ENCODE measurements at regions not wholly inside any gene's neighbourhood (a gene's known extent, or its start where the extent isn't known, plus 50 kb on each side); places are given as distances from the start of the nearest gene placed in this dataset.

DNA sequence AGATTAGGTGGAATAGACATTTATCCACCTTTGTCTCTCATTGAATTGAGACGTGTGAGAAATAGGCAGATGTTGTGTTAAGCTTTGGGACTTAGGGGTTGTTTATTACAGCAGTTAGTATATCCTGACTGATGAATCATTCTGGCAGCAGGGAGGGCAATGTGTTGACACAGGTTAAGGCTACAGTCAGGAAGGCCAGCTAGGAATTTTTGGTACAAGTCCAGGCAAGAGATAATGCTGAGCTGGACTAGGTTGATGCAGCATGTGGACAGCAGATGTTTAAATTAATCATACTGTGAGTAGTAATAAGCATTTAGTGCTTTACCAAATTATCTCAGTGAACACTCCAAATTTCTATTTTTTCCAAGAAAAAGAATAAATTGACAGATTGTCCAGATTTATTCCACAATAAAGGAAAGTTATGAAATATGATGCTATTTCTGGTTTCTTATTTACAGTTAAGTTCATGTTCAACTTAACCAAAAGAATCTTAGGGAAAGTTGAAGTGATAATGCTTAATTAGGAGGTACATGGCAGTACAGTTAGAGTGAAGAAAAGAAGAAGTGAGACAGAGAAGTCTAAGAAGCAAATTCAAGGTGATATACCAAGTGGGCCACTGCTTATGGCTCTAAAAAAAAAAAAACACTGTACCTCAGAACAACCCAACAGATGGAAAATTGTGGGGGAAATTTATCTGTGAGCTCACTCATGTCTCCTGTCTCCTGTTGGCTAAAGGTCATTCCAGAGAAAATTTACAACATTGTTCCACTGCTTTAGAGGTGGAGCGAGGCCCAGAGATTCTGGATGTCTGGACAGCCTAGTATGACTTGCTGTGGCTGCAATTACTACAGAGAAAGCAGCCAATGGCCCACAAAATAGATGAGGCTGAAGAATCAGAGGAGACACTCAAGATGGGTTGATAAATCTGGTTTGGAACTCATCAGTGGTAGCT, 102.7 kb upstream of the C21orf91 start:
- no peak for TF ChIP-seq POLR2A (IDR thresholded peaks at IDR 0.05; ENCODE audit: insufficient read depth in 1 of 2, low read depth in 2 of 2, low read length in 2 of 2)
- no peak for TF ChIP-seq TCF7 (IDR thresholded peaks at IDR 0.05; ENCODE audit: low read depth)
- TF ChIP-seq ZFX (CRISPR knock-in tag; IDR thresholded peaks at IDR 0.05; ENCODE audit: low read depth), result no peak
- no peak for TF ChIP-seq KDM3A (CRISPR knock-in tag; IDR thresholded peaks at IDR 0.05; ENCODE audit: low read depth)
- no peak for TF ChIP-seq JUNB (CRISPR knock-in tag; IDR thresholded peaks at IDR 0.05; ENCODE audit: borderline replicate concordance)
- no peak for TF ChIP-seq TBX3 (IDR thresholded peaks at IDR 0.05; ENCODE audit: borderline replicate concordance)
- no peak for TF ChIP-seq CREM (IDR thresholded peaks at IDR 0.05)
- TF ChIP-seq CREM (CRISPR knock-in tag; IDR thresholded peaks at IDR 0.05), result no peak
- TF ChIP-seq, protein P1, sequence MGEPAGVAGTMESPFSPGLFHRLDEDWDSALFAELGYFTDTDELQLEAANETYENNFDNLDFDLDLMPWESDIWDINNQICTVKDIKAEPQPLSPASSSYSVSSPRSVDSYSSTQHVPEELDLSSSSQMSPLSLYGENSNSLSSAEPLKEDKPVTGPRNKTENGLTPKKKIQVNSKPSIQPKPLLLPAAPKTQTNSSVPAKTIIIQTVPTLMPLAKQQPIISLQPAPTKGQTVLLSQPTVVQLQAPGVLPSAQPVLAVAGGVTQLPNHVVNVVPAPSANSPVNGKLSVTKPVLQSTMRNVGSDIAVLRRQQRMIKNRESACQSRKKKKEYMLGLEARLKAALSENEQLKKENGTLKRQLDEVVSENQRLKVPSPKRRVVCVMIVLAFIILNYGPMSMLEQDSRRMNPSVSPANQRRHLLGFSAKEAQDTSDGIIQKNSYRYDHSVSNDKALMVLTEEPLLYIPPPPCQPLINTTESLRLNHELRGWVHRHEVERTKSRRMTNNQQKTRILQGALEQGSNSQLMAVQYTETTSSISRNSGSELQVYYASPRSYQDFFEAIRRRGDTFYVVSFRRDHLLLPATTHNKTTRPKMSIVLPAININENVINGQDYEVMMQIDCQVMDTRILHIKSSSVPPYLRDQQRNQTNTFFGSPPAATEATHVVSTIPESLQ (CRISPR knock-in tag; conservative IDR thresholded peaks at IDR 0.05), result no peak
- no peak for TF ChIP-seq ZNF607 (CRISPR knock-in tag; IDR thresholded peaks at IDR 0.05; ENCODE audit: borderline replicate concordance)

All from HepG2 (cell line).